NCI-H2081 (cell line): ENCODE measurements at regions not wholly inside any gene's neighbourhood (a gene's known extent, or its start where the extent isn't known, plus 50 kb on each side); places are given as distances from the start of the nearest gene placed in this dataset.

Source experiments
- DNase-seq, 2 experiments: peaks; one replicate each; lab custom pipeline; 2025; lab: John Stamatoyannopoulos, UW

GRCh38 chr14:22337938-22338337 lies 251.1 kb downstream of the DAD1 start:
- DNase-seq: no peak

GRCh38 chr14:22337521-22337920 lies 251.5 kb downstream of the DAD1 start:
- no peak for DNase-seq

GRCh38 chr14:22336031-22336430 lies 253.0 kb downstream of the DAD1 start:
- no peak for DNase-seq

- no peak for DNase-seq
Observed at GRCh38 chr14:22334627-22335026, 254.4 kb downstream of the DAD1 start.

GRCh38 chr14:22334275-22334577 lies 254.8 kb downstream of the DAD1 start:
- DNase-seq: no peak

GRCh38 chr14:22333422-22334274 lies 255.4 kb downstream of the DAD1 start:
- DNase-seq: peak in 1 of 2 experiments; percentile 27

- DNase-seq: no peak
Observed at GRCh38 chr14:22332686-22333421, 256.2 kb downstream of the DAD1 start.

- DNase-seq: no peak
Observed at GRCh38 chr14:22329371-22329770, 259.7 kb downstream of the DAD1 start.

GRCh38 chr14:22325676-22326400 lies 263.2 kb downstream of the DAD1 start:
- DNase-seq: no peak

- no peak for DNase-seq
Observed at GRCh38 chr14:22320362-22320750, 268.7 kb downstream of the DAD1 start.

- peak; percentile 8 to 18 for DNase-seq
Observed at GRCh38 chr14:22319526-22320361, 269.3 kb downstream of the DAD1 start.

GRCh38 chr14:22318951-22319350 lies 270.1 kb downstream of the DAD1 start:
- DNase-seq: no peak

- DNase-seq: no peak
Observed at GRCh38 chr14:22316473-22316872, 272.6 kb downstream of the DAD1 start.

GRCh38 chr14:22315336-22315735 lies 273.7 kb downstream of the DAD1 start:
- DNase-seq: no peak

GRCh38 chr14:22314183-22314820 lies 274.7 kb downstream of the DAD1 start:
- DNase-seq: peak; percentile 13 to 23

GRCh38 chr14:22313172-22313801 lies 275.7 kb downstream of the DAD1 start:
- no peak for DNase-seq

GRCh38 chr14:22311636-22312035 lies 277.4 kb downstream of the DAD1 start:
- DNase-seq: no peak

GRCh38 chr14:22305607-22306006 lies 283.4 kb downstream of the DAD1 start:
- no peak for DNase-seq

- DNase-seq: no peak
Observed at GRCh38 chr14:22304326-22304725, 284.7 kb downstream of the DAD1 start.

- DNase-seq: no peak
Observed at GRCh38 chr14:22303589-22304195, 285.3 kb downstream of the DAD1 start.
